ENCODE measurements at regions not wholly inside any gene's neighbourhood (a gene's known extent, or its start where the extent isn't known, plus 50 kb on each side); places are given as distances from the start of the nearest gene placed in this dataset.
"Not testable (repeated sequence)": the region's sequence is repeated elsewhere in the genome, so short reads cannot be mapped to it uniquely, and the experiment has no call there.

DNA sequence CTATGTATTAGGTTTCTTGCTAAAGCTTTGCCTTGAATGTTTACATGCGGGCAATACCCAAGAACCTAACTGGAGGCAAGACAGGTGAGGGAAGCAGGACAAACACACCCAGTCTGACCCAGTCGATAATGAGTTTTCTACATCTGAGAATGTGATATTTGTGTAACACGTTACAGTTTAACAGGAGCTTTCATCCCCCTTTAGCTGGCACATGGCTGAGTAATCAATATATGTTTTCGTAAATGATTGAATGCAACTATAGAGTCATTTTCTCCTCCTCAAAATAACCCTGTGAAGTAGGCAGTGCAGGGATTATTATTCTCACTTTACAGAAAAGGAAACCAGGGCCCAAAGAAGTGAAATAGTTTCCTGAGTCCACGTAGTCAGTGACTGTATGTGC lies 84.7 kb upstream of the HTR4 start:
- H3K9ac ChIP-seq (ENCODE audit: low read depth in 2 of 2, low read length in 2 of 2) = no peak overlapping the region
- H3K4me3 ChIP-seq = no peak overlapping the region
- no peaks in the 10 kb centered on the region for H3K4me1 ChIP-seq
- H3K9me3 ChIP-seq = no peaks in the 10 kb centered on the region
- intact Hi-C loops (cut with DNase I) = no loop called here
- no peak for DNase-seq
- no peak overlapping the region for H3K27ac ChIP-seq
- no peaks in the 10 kb centered on the region for H3K36me3 ChIP-seq
- TF ChIP-seq, protein P1, sequence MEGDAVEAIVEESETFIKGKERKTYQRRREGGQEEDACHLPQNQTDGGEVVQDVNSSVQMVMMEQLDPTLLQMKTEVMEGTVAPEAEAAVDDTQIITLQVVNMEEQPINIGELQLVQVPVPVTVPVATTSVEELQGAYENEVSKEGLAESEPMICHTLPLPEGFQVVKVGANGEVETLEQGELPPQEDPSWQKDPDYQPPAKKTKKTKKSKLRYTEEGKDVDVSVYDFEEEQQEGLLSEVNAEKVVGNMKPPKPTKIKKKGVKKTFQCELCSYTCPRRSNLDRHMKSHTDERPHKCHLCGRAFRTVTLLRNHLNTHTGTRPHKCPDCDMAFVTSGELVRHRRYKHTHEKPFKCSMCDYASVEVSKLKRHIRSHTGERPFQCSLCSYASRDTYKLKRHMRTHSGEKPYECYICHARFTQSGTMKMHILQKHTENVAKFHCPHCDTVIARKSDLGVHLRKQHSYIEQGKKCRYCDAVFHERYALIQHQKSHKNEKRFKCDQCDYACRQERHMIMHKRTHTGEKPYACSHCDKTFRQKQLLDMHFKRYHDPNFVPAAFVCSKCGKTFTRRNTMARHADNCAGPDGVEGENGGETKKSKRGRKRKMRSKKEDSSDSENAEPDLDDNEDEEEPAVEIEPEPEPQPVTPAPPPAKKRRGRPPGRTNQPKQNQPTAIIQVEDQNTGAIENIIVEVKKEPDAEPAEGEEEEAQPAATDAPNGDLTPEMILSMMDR (IDR thresholded peaks at IDR 0.05) = no peak
- no peaks in the 10 kb centered on the region for H3K27me3 ChIP-seq

DNA sequence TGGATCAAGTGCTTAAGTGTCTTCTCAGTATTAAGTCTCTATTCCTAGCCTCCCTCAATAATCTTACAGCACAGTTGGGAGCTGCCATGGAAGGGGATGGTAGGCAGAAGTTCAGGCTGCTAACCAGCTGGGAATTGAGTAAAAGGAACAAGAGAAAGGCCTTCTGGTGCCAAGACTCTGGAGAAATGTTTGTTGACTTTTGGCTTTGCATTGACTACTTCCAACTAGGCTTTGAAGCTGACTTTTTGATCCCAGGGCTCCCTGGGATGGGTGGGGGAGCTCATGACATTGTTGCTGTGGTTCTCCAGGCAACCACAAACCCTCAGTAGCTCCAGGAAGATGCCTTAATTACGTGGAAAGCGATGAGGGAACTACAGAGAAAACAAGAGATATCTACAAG lies 85.2 kb upstream of the HTR4 start:
- intact Hi-C loops (cut with DNase I) = no loop called here
- no peak overlapping the region for H3K9ac ChIP-seq (ENCODE audit: low read depth in 2 of 2, low read length in 2 of 2)
- H3K9me3 ChIP-seq = no peaks in the 10 kb centered on the region
- no peaks in the 10 kb centered on the region for H3K36me3 ChIP-seq
- H3K4me1 ChIP-seq = no peaks in the 10 kb centered on the region
- TF ChIP-seq, protein P1 (IDR thresholded peaks at IDR 0.05) = no peak
- H3K27ac ChIP-seq = no peak overlapping the region
- H3K4me3 ChIP-seq = no peak overlapping the region
- no peak for DNase-seq
- H3K27me3 ChIP-seq = no peaks in the 10 kb centered on the region

DNA sequence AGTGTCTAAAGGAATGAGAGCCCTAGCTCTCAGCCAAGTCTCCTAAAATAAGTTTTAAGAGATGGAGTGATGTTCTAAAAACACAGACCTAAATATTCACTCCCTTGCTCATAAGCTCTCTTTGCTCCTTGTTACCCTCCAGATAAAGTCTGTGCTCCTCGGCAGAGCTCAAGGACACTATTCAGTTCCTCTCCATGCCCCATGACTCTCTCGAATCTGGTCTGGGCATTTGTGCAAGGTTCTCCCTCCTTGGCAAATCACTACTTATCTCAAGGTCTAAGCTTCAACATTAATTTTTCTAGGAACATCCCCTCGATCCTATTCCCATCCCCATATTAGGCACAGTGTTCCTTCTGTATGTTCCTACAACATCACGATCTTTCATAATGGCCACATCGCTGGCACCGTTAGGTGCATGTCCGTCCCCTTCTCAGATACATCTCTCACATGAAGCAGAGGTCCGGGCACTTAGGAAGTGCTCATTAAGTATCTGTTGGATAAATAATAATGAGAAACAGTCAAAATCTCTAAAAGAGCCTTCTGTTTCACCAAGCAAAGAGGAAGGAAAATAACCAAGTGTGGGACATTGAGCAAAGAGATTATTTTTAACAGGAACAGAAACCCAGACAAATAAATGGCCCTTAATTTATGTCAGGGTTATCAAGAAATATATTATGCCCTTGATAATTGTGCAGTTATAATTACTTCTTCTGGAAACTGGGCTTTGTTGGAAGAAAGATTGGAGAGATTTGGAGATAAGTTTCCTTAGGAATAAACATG lies 85.9 kb upstream of the HTR4 start:
- Histone ChIP-seq H3K9me3 (no peaks in the 10 kb centered on the region), H3K36me3 (no peaks in the 10 kb centered on the region), H3K27ac (no peak overlapping the region), H3K9ac (ENCODE audit: low read depth in 2 of 2, low read length in 2 of 2) (no peak overlapping the region), H3K4me1 (no peaks in the 10 kb centered on the region), H3K27me3 (no peaks in the 10 kb centered on the region), H3K4me3 (no peak overlapping the region)
- TF ChIP-seq, protein P1 (IDR thresholded peaks at IDR 0.05) = no peak
- DNase-seq = no peak
- intact Hi-C loops (cut with DNase I) = loop anchor here (5.0 kb wide), 1 partner anchor 372 kb away; no protein-coding TSS in a partner anchor

DNA sequence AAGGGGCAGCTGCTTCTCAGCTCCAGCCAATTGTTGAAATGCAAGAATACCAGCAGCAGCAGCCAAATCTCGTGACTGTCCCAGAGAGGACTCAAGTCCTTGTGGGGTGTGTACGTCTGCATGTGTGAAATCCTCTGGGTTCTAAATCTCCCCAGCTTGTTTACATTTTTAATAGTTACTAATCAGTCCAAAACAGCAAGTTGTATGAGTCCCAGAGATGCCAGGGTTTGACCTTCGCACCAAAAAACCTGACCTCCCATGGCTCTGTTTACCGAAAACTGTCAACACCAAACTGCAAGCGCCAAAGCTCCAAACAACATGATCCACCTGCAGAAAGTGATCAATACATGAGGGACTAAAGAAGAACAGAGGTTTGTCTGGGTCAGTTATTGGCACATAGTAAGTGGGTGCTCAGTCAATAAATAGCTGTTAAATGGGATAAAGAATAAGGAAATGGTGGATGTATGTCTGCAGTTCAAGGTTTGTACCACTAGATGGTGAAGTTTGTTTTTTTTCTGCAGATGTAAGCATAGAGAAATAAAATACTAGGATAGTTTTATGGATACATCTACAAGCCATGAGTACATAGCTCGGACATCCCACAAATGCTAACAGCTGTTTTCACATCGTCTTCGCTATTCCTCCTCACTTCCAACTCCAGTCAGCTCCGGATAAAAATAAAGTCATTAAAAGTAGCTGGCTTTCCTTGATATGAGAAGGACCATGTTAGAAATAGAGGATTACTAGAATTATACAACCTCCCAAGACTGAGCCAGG lies 85.3 kb upstream of the ADRB2 start:
- peak; percentile 23 for DNase-seq
- Histone ChIP-seq H3K36me3 (no peaks in the 10 kb centered on the region), H3K4me1 (no peaks in the 10 kb centered on the region), H3K9ac (ENCODE audit: low read depth in 2 of 2, low read length in 2 of 2) (no peak overlapping the region), H3K27ac (no peak overlapping the region), H3K27me3 (no peaks in the 10 kb centered on the region), H3K9me3 (no peaks in the 10 kb centered on the region), H3K4me3 (no peak overlapping the region)
- intact Hi-C loops (cut with DNase I) = loop anchor here (5.0 kb wide), 1 partner anchor 371 kb away; no protein-coding TSS in a partner anchor
- TF ChIP-seq, protein P1 (IDR thresholded peaks at IDR 0.05) = peak; percentile 72

DNA sequence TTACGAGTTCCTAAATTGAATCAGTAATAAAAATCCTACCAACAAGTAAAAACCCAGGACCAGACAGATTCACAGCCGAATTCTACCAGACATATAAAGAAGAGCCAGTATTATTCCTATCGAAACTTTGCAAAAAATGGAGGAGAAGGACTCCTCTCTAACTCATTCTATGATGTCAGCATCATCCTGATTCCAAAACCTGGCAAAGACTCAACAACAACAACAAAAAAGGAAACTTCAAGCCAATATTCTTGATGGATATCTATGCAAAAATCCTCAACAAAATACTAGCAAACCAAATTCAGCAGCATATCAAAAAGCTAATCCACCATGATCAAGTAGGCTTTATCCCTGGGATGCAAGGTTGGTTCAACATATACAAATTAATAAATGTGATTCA lies 84.6 kb upstream of the ADRB2 start:
- intact Hi-C loops (cut with DNase I) = loop anchor here (5.0 kb wide), 1 partner anchor 371 kb away; no protein-coding TSS in a partner anchor
- not testable (repeated sequence) for H3K27me3 ChIP-seq; H3K36me3 ChIP-seq; H3K27ac ChIP-seq; H3K4me1 ChIP-seq; DNase-seq; H3K9me3 ChIP-seq; H3K9ac ChIP-seq (ENCODE audit: low read depth in 2 of 2, low read length in 2 of 2); H3K4me3 ChIP-seq

DNA sequence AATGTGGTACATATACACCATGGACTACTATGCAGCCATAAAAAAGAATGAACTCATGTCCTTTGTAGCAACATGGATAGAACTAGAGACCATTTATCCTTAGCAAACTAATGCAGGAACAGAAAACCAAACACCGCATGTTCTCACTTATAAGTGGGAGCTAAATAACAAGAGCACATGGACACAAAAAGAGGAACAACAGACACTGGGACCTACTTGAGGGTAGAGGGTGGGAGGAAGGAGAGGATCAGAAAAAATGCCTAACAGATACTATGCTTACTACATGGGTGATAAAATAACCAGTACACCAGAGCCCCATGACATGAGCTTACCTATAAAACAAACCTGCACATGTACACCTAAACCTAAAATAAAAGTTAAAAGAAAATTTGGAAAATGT lies 82.0 kb upstream of the ADRB2 start:
- H3K36me3 ChIP-seq; H3K4me3 ChIP-seq; H3K27ac ChIP-seq; H3K9me3 ChIP-seq; H3K9ac ChIP-seq (ENCODE audit: low read depth in 2 of 2, low read length in 2 of 2); H3K4me1 ChIP-seq; H3K27me3 ChIP-seq; DNase-seq: not testable (repeated sequence)
- intact Hi-C loops (cut with DNase I) = loop anchor here (5.0 kb wide), 1 partner anchor 368 kb away; no protein-coding TSS in a partner anchor

All from colonic mucosa (tissue), 4 donors.